MCF 10A (cell line): ENCODE measurements at regions not wholly inside any gene's neighbourhood (a gene's known extent, or its start where the extent isn't known, plus 50 kb on each side); places are given as distances from the start of the nearest gene placed in this dataset.

ENCODE experiments used
- BruUV-seq: library from RNA; stranded (reverse); fragments of 400-500 nt; replicated peaks from 2 replicates; lab custom pipeline; 2021; lab: Mats Ljungman, UMichigan
- CTCF ChIA-PET: fragments of 300-600 bp; sonication (Branson Sonifier 250); formaldehyde crosslinking; extraction: SDS; loops from one replicate; lab custom pipeline; 2021; ENCODE audit warnings: antibody characterized with exemption, inconsistent platforms; lab: Yijun Ruan, JAX
- POLR2A ChIA-PET: fragments of 300-600, 350-650 bp; sonication (Branson Sonifier 250); formaldehyde crosslinking; extraction: SDS; loops from one replicate; lab custom pipeline; 2020; ENCODE audit warnings: antibody characterized with exemption, inconsistent platforms; lab: Yijun Ruan, JAX
- DNase-seq: peaks from one replicate; pipeline ENCODE4 v3.0.0-alpha.2; 2018; ENCODE audit not compliant: unreplicated experiment
- H3K27ac Mint-ChIP-seq: one replicate; pipeline ENCODE4 v1.8.0; 2022; ENCODE audit warnings: mild to moderate bottlenecking, low read depth, mixed read lengths; ENCODE audit not compliant: unreplicated experiment
- H3K27me3 Mint-ChIP-seq: one replicate; pipeline ENCODE4 v1.8.0; 2022; ENCODE audit warnings: mixed read lengths; ENCODE audit not compliant: insufficient read depth, unreplicated experiment
- H3K36me3 Mint-ChIP-seq: one replicate; pipeline ENCODE4 v1.8.0; 2022; ENCODE audit warnings: mild to moderate bottlenecking, moderate library complexity, mixed read lengths; ENCODE audit not compliant: insufficient read depth, unreplicated experiment
- H3K4me1 Mint-ChIP-seq: one replicate; pipeline ENCODE4 v1.8.0; 2022; ENCODE audit warnings: mixed read lengths; ENCODE audit not compliant: insufficient read depth, unreplicated experiment
- H3K4me3 Mint-ChIP-seq: one replicate; pipeline ENCODE4 v1.8.0; 2022; ENCODE audit warnings: mild to moderate bottlenecking, moderate library complexity, mixed read lengths; ENCODE audit not compliant: unreplicated experiment
- H3K9me3 Mint-ChIP-seq: one replicate; pipeline ENCODE4 v1.8.0; 2022; ENCODE audit warnings: mixed read lengths; ENCODE audit not compliant: unreplicated experiment
- CTCF ChIP-seq: fragments of 200-600 bp; IDR thresholded peaks from one replicate; pipeline ENCODE4 v1.8.0; 2022; ENCODE audit warnings: antibody characterized with exemption, mild to moderate bottlenecking; ENCODE audit not compliant: unreplicated experiment
- intact Hi-C: fragments of 100-400 bp; cut with micrococcal nuclease; formaldehyde crosslinking; loops from 2 replicates; pipeline ENCODE4 v1.14.1; 2022

DNA sequence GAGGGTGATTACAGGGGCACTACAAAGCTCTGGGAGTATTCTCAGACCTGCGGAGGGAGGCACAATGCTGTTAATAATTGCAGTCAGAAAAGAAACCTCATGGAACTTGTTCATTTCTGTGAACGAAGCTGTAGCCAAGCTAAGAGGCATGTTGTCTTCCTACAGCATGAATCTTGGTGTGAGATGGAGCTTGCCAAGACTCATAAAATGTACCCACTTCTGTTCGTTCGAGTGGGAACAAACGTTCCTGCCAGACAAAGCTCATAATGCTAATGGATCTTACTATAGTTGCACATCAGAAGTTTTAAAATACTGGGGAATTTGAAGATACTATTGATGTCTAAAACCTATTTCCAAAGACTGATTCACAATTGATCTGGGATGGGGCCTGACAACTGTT lies 489.1 kb downstream of the ZEB2 start:
- ChIA-PET CTCF (interaction anchor here (0.6 to 0.7 kb wide), 2 partner anchors 43 to 1015 kb away, joined by 3 read pairs; no protein-coding TSS in a partner anchor), POLR2A (interaction anchor here (0.6 to 1.7 kb wide), 2 partner anchors 15 kb away, joined by 3 to 4 read pairs; no protein-coding TSS in a partner anchor)
- H3K27me3 Mint-ChIP-seq = no peaks in the 10 kb centered on the region

GRCh38 chr2:144027593-144027992 lies 492.3 kb downstream of the ZEB2 start:
- BruUV-seq = no TSS peak
- H3K36me3 Mint-ChIP-seq = peaks cover 6% of the 10 kb centered on the region
- no peak overlapping the region for H3K27ac Mint-ChIP-seq
- intact Hi-C loops = no loop called here
- H3K9me3 Mint-ChIP-seq = no peaks in the 10 kb centered on the region
- TF ChIP-seq CTCF = no peak
- no peak overlapping the region for H3K4me3 Mint-ChIP-seq
- CTCF ChIA-PET = no interaction called here
- no peak for DNase-seq
- peaks cover 2% of the 10 kb centered on the region for H3K4me1 Mint-ChIP-seq
- POLR2A ChIA-PET = interaction anchor here (1.1 to 1.6 kb wide), 2 partner anchors 9 to 12 kb away, joined by 3 to 5 read pairs; no protein-coding TSS in a partner anchor
- no peaks in the 10 kb centered on the region for H3K27me3 Mint-ChIP-seq

More for the DNA sequence above, 489.1 kb downstream of the ZEB2 start:
- Mint-ChIP-seq H3K4me1 (peaks cover 6% of the 10 kb centered on the region), H3K36me3 (peaks cover 6% of the 10 kb centered on the region), H3K4me3 (no peak overlapping the region), H3K9me3 (no peaks in the 10 kb centered on the region), H3K27ac (no peak overlapping the region)
- BruUV-seq = no TSS peak
- DNase-seq = no peak
- TF ChIP-seq CTCF = no peak
- intact Hi-C loops = no loop called here

DNA sequence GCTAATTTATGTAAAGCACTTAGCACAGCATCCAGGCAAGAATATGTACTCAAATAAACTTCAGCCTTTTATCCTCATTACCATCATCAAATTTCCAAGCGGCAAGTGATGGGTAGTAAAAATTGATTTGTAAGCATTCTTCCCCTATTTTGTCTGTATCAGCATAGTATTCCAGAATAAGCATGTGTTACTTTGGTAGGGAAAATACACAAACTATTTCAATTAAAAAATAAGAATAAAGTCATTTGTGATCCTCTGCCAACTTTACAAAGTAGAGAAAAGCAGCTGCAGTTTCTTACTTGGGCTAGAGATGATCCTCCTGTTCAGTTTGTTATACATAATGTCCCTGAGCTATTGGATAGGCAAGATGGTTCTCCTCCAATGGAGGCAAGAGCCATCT lies 493.2 kb downstream of the ZEB2 start:
- H3K4me1 Mint-ChIP-seq = no peaks in the 10 kb centered on the region
- no peaks in the 10 kb centered on the region for H3K27me3 Mint-ChIP-seq
- ChIA-PET CTCF (no interaction called here), POLR2A (interaction anchor here (1.1 to 1.6 kb wide), 2 partner anchors 9 to 11 kb away, joined by 3 to 5 read pairs; no protein-coding TSS in a partner anchor)
- intact Hi-C loops = no loop called here
- no TSS peak for BruUV-seq
- H3K27ac Mint-ChIP-seq = no peak overlapping the region
- H3K4me3 Mint-ChIP-seq = no peak overlapping the region
- no peak for DNase-seq
- peaks cover 6% of the 10 kb centered on the region for H3K36me3 Mint-ChIP-seq
- H3K9me3 Mint-ChIP-seq = peaks cover 4% of the 10 kb centered on the region
- no peak for TF ChIP-seq CTCF

- ChIA-PET CTCF (no interaction called here), POLR2A (no interaction called here)
- Mint-ChIP-seq H3K9me3 (peaks cover 25% of the 10 kb centered on the region), H3K27ac (no peak overlapping the region), H3K36me3 (no peaks in the 10 kb centered on the region), H3K27me3 (no peaks in the 10 kb centered on the region), H3K4me1 (peaks cover 7% of the 10 kb centered on the region), H3K4me3 (no peak overlapping the region)
- no peak for TF ChIP-seq CTCF
- no peak for DNase-seq
- no TSS peak for BruUV-seq
- intact Hi-C loops = no loop called here
Observed at GRCh38 chr2:144020047-144020446, 499.9 kb downstream of the ZEB2 start.
